HG03196 (cell line): ENCODE measurements at regions not wholly inside any gene's neighbourhood (a gene's known extent, or its start where the extent isn't known, plus 50 kb on each side); places are given as distances from the start of the nearest gene placed in this dataset.
"Not testable (repeated sequence)": the region's sequence is repeated elsewhere in the genome, so short reads cannot be mapped to it uniquely, and the experiment has no call there.

Source experiments
- ATAC-seq: cut with Tn5 transposase; IDR thresholded peaks from one replicate; pipeline ENCODE4 v1.9.1; 2021; ENCODE audit not compliant: unreplicated experiment

DNA sequence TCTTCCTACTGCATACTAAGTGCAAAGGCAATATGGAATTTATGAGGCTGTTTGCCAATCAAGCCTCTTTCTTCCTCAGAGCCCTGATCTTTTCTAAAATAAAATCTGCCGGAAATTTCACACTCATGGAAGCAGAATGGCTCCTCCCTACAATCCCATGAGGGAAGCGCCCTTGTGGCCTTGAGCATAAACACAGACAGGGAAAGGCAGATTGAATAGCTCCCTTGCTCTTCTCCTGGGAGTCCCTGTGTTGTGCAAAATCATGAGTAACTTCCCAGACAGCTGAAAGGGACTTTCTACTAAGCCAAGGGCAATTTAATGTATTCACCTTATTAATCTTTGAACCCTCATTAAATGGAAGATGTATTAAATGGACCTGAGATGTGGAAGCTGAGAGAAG is 226.1 kb upstream of the PIK3R1 start:
- no peak for ATAC-seq

DNA sequence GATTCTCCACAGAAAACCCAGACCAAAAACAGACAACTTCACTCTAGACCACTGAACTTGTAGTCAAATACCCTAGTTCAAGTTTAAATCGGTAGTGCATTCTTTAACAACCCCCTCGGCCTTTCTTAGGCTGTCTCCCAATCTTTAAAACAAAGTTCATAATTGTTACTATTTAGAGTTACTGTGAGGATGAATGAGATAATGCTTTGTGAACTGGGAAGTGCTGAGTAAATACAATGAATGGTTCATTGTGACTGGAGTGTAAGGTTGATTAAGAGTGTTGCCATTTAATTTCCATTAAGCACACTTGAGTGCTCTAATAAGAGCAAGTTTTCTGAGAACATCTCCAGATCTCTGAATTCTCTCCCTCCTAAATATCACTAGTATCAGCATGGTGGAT is 228.8 kb upstream of the PIK3R1 start:
- no peak for ATAC-seq

DNA sequence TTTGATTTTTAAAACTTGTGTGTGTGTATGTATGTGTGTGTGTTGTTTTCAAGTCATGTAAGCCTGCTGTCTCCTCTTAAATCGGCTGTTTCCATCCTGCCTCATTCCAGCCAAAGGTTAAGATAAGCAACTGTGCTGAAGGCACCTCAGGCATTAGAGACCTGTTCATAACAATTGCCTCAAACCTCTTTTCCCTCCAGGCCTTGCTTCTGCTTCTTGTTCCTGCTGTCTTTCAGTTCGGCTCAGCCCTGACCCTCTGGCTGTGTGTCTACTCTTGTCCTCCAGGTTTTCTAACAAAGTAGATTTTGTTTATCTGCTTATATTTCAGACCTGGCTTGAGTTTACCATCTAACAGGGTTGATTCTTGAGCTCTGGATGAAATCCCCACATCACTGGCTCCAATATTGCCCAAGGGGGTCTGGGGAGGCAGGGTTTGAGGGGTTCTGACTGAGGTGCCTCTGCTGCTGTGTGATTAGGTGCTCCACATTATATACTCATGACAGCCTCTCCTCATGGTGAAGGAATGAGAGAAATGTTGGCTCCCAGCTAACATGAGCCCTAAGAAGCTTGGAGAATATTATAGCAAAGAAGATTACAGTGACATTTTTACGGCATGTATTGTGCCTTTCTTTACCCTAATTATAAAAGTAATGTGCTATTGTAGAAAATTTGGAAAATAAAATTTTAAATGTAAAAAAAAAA is 229.7 kb upstream of the PIK3R1 start:
- ATAC-seq, result no peak

DNA sequence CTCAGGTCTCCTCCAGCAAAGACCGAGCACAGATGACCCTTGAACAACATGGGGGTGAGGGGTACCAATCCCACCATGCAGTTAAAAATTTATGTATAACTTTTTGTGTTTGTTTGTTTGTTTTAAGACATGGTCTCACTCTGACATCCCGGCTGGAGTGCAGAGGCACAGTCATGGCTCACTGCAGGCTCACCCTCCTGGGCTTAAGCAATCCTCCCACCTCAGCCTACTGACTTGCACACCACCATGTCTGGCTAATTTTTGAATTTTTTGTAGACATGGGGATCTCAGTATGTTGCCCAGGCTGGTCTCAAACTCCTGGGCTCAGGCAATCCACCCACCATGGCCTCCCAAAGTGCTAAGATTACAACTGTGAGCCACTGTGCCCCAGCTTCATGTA is 231.0 kb upstream of the PIK3R1 start:
- no peak for ATAC-seq

DNA sequence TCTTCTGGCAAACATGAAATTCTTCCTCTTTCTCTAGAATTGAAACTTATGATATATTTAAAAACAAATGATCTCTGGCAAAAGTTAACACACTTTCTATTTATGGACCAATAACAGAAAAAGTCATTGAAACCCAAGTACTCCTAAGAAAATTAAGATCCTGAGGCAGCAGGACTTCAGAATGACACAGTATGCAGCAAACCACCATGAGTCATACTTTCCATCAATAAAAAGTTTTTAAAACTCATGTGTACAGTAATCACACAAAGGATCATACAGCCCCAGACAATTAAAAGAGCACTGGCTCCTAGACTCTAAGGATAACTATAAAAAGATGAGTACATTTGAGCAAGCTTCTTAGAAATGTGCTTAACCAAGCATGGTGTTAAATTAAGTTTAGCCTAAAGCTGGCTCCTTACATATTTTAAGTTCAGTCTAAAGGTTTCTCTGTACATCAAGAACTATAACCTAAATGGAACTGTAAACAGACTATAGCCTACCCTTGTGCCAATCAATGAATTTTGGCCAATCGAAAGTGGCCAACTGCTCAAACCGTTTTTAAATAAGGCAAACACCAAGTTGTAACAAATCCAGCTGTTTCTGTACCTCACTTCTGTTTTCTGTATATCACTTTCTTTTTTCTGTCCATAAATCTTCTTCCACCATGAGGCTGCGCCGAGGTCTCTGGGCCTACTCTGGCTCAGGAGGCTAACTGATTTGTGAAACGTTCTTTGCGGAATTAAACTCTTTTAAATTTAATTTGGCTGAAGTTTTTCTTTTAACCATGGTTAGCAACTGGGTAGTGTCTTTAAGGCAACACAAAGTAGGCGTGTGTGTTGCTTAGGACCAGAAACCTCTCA is 232.1 kb upstream of the PIK3R1 start:
- ATAC-seq, result no peak

DNA sequence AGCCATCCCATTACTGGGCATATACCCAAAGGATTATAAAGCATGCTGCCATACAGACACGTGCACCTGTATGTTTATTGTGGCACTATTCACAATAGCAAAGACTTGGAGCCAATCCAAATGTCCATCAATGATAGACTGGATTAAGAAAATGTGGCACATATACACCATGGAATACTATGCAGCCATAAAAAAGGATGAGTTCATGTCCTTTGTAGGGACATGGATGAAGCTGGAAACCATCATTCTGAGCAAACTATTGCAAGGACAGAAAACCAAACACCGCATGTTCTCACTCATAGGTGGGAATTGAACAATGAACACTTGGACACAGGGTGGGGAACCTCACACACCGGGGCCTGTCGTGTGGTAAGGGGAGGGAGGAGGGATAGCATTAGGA is 233.4 kb upstream of the PIK3R1 start:
- not testable (repeated sequence) for ATAC-seq

DNA sequence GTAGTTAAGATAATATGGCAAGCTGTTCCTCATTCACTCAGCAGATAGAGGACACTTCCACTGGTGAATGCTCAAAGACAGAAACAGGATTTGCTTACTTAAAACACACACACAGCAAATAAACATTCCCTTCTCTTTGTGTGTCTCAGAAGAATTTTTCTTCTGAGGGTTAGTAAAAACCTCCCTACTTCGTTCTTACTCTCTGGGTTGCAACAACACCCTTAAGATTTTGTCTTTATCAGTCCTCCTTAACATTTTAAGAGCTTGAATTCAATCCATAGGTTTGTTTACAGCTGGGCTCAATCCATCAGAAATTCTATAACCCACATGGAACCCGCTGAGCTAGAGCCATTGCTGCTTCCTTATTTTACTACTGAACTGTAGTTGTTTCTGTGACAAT is 237.4 kb upstream of the PIK3R1 start:
- no peak for ATAC-seq

DNA sequence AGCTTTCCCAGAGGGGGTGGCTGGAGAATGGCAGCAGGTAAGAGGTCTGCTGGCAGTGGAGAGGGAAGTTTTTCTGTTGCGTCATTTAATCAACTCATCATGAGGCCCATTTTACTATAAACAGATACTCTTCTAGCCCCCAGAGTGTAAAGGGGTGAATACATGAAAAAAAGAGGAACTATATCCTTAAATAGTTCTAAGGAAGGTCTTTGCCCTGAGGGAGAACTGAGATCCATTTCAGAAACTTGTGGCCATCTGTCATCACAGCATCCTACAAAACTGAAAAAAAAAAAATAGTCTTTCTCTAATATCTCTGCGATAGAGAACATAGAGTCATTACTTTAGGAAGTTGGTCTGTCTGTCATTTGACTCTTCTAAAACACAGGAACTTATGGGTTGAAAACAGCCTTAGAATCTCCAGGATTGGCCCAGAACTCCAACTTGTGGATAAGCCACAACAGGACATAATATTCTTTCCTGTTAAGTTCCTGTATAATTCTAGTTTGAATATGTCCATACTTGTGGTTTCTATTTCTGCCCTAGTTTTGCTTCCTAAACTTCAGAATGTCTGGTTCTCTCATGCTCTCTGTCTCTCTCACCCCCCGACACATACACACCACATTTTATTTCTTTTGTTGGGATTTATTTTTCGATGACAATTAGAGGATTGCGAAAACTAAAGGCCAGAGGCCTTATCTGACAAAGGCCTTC is 238.5 kb upstream of the PIK3R1 start:
- ATAC-seq, result no peak

DNA sequence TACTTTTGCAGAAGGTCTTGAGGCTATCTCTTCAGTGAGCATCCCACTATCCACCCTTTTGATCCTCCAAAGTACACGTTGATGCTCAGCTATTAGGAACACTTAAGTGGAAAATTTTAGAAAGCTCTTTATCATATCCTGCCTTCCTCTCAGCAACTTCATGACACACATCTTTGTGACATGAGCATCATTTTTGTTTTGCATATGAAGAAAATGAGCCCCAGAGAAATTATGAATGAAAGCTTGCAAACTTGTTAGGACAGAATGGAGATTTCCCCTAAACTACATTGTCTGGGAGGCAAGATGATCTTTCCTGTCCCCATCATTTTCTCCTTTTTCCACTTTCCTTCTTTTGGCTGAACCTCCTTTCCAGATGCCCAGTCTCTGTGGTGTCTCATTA is 239.4 kb upstream of the PIK3R1 start:
- no peak for ATAC-seq

DNA sequence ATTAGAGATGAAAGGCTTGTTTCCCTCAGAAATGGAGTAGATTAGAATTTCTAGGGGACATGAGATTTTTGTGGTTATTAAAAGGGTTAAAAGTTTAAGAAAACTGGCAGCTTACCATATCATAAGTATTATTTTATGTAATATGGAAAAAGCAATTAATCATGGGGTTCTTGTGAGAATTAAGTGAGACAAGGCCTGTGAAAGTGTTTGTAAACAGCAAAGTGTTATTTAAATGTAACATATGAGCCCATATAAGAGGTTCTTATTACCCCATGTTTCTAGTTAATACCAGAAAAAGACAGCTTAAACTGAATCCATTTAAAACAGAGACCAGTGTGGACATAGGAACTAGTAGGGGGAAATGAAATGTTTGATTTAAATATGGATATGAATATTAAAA is 241.1 kb upstream of the PIK3R1 start:
- ATAC-seq, result no peak

DNA sequence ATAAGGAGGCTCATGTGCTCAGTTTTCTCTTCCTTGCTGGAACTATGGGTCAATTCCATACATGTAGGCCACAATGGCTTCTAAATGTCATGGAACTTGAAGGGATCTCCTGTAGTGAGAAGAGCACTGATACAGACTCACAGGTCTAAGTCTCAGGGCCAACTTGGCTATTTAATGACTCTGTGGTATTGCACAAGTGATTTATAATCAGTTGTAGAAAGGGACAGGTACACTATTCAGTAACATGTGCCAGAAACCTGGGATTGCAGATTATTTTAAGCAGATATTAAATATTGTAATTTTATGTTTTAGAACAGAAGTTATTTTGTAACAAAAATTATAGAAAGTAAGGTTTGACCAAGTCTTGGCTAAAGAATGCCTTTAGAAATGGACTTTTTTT is 241.5 kb upstream of the PIK3R1 start:
- ATAC-seq, result no peak

DNA sequence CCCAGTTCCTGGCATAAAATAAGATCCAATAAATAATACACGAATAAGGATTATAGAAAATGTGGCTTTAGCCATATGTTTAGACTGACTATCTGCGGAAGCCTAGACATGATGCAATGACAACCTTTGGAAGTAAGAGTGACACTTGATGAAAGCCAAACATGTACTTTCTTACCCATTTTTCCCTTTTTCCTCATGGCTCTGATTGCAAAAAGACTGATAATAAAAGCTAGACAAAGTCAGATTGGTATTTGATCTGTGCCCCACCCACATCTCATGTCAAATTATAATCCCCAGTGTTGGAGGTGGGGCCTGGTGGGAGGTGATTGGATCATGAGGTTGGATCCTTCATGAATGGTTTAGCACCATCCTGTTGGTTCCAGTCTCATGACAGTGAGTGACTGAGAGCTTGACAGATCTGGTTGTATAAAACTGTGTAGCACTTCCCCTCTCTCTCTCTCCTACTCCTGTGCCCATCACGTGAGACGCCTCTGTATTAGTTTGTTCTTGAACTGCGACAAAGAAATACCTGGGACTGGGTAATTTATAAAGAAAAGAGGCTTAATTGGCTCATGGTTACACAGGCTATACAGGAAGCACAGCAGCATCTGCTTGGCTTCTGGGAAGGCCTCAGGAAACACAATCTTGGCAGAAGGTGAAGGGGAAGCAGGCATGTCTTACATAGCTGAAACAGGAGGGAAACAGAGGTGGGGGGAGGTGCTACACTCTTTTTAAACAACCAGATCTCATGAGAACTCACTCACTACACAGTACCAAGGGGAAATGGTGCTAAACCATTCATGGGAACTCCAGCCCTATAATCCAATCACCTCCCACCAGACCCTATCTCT is 243.4 kb upstream of the PIK3R1 start:
- no peak for ATAC-seq

DNA sequence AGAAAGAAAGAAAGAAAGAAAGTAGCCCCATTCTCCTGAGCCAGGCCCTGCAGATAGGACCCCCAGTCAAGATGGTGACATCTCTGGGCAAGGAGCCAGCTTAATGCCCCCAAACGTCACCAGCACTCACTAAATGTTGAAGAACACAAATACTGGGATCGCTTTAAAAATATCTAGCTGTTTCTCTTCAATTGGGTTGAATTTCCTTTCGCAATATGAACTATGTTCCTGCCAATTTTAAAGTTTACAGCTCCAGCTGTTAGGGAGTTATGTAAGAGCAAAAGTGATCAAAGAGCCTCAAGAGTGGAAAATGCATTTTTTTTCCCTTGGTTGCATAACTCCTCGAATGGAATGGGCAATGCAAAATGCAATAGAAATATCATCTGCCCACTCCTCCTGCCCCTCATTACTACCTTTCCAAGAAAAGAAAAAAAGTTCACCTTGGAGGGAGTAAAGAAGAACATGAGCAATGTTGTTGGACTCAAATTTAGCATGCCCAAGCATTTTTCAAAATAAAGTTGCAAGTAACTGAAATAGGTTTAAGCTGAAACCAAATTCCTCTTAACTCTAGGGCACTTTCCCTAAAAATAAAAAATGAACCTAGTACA is 244.2 kb upstream of the PIK3R1 start:
- no peak for ATAC-seq

DNA sequence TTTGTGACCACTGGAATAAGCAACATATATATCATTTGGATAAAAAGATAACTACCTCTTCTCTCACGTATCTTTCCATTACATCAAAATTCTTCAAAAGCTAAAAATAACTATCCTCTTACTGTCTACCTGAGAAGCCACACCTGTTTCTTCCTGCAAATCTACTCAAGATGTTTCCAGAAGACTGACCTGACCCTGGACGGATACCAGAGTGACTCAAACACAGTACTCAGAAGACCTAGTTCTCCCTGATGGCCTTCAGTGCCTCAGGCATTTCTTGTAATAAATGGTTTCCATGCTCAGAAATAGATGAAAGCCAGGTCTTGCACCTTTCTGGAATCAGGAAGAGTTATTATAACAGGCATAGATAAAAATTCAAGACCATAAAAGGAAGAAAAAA is 245.9 kb upstream of the PIK3R1 start:
- no peak for ATAC-seq

DNA sequence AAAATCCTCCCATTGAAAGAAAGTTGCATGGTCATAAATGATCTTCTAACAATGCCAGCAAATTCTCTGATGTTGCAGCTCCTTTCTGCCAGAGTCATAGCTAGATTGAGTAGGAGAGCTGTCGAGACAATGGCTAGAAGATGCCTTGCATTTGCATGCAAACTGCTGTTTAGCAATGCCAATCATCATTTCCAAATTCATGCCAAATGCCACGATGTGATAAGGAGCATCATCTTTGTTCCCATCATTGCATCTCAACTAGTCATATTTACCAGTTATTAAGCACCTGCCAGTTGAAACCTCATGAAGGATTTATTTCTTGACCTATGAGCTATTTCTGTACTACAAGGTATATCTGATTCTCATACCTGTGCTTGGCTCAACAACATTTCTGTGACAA is 246.4 kb upstream of the PIK3R1 start:
- no peak for ATAC-seq

DNA sequence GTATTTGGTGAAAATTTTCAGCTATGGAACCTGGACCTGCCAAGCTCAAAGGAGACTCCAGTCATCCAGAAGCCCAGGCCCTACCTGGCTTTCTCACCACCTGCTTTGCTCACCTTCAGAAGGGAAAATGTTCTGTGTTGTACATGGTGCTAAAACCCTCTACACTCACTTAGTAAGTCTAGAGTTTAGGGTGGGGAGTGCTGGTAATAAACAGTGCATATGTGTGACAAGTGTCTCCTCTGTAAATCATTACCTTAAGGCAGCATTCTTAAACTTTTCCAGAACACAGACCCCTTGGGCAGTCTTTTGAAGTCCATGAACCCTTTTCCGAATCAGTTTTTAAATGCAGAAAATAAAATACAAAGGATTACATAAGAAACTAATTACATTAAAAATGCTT is 248.8 kb upstream of the PIK3R1 start:
- ATAC-seq, result no peak

DNA sequence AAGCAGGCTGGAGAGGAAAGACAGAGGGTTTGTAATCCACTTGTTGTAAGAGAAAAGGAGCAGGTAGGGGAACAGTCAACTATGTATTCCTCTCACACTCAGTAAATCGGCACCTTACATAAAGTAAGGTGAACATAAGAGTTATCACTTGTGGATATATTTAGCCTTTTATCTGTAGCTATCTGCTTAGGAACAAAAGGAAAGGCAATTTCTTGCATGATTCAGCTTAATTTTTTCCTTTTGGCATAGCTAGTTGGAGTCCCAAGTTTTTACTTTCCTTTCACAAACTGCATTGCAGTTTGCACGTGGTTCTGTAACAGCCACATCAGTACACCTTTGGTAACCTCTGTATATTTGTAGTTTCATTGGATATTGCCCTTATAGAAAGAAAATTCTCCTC is 250.9 kb upstream of the PIK3R1 start:
- no peak for ATAC-seq

DNA sequence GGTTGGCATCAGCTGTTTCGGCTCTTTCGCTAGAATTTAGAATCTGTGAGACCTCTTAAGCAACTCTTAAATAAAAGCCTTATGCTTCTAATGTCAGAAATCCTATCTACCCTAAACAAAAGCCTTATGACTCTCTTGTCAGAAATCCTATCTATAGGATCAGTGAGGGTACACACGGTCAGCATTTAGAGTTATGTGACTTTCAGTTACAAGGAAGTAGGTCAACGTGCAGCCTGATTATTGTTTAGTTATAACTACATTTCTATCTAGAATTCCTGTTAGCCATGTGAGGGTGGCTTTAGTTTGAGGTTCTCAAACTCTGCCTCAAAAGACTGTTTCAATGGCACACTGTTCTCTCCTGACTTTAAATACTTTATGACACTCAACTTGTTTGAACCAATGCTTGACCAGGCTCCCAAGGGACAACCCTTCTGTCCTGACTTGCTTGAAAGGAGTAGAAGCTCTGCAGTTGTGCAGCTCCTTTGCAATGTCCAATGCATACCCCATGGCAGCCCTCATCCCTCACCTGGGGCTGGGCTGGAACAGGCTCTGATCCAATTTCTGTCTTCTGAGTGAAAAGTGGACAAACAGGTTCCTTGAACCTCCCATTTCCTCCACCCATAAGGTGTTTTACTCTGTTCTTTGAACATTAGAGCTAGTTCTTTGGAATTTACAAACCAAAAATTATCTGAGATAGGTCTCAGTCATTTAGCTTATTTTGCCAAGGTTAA is 251.6 kb upstream of the PIK3R1 start:
- ATAC-seq, result no peak

DNA sequence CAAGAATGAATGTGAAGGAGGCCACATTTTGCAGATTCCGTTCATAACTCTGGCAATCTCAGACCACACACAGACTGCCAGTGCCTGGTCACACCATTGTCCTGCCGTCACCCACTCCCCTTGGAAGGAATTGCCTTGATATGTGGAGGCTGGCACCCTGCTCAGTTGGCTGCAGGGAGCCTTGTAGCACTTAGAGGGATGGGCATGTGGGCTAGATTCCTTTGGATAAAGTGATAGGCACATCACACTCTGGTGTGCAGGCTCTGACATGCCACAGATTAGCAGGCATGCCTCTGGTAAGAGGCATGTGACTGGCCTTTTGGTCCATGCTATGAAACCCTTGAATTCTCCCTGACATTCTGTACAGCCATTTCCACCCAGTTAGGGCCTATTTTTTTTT is 254.6 kb upstream of the PIK3R1 start:
- no peak for ATAC-seq

DNA sequence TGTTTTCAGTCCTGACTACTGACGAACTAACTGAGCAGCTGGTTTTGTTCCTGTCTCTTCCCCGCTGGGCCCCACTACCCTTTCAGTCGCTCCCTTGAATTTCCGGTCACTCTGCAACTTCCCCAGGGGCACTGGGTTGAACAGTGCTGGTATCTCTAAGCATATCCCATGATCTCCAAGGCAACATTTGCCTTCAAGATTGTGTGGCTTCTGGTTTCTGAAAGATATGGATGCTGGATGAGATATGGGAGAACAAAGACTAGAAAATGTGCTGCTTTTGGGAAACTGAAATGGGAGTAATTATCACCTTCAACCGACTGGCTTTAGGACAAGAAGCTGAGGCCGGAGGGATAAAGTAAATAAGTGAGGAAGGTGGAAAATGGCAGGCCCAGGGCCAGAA is 258.2 kb upstream of the PIK3R1 start:
- no peak for ATAC-seq
